ENCODE measurements at regions not wholly inside any gene's neighbourhood (a gene's known extent, or its start where the extent isn't known, plus 50 kb on each side); places are given as distances from the start of the nearest gene placed in this dataset.
"Not testable (repeated sequence)": the region's sequence is repeated elsewhere in the genome, so short reads cannot be mapped to it uniquely, and the experiment has no call there.

- Histone ChIP-seq H3K9me3 (no peaks in the 10 kb centered on the region), H3K4me1 (no peaks in the 10 kb centered on the region), H3K4me3 (no peak overlapping the region), H3K27me3 (no peaks in the 10 kb centered on the region), H3K27ac (no peak overlapping the region), H3K36me3 (no peaks in the 10 kb centered on the region)
- intact Hi-C loops (cut with DNase I; ENCODE audit: low total_unique reads), result no loop called here
- no peak for TF ChIP-seq CTCF (IDR thresholded peaks at IDR 0.05)
- DNase-seq, result no peak
These were observed 696.3 kb downstream of the TMEM121 start for GRCh38 chr14:106222731-106223130.

GRCh38 chr14:106227793-106228192 is 701.4 kb downstream of the TMEM121 start:
- H3K36me3 ChIP-seq, result no peaks in the 10 kb centered on the region
- intact Hi-C loops (cut with DNase I; ENCODE audit: low total_unique reads), result no loop called here

GRCh38 chr14:106228541-106229158 is 702.3 kb downstream of the TMEM121 start:
- DNase-seq, result no peak
- Histone ChIP-seq H3K27me3 (no peaks in the 10 kb centered on the region), H3K4me1 (no peaks in the 10 kb centered on the region), H3K4me3 (no peak overlapping the region), H3K36me3 (no peaks in the 10 kb centered on the region), H3K9me3 (no peaks in the 10 kb centered on the region), H3K27ac (no peak overlapping the region)
- intact Hi-C loops (cut with DNase I; ENCODE audit: low total_unique reads), result no loop called here
- no peak for TF ChIP-seq CTCF (IDR thresholded peaks at IDR 0.05)

More at GRCh38 chr14:106227793-106228192, 701.4 kb downstream of the TMEM121 start:
- no peaks in the 10 kb centered on the region for H3K27me3 ChIP-seq
- DNase-seq, result no peak
- TF ChIP-seq CTCF (IDR thresholded peaks at IDR 0.05), result no peak
- H3K27ac ChIP-seq, result no peak overlapping the region
- H3K4me1 ChIP-seq, result no peaks in the 10 kb centered on the region
- no peaks in the 10 kb centered on the region for H3K9me3 ChIP-seq
- H3K4me3 ChIP-seq, result no peak overlapping the region

GRCh38 chr14:106230071-106230470 is 703.7 kb downstream of the TMEM121 start:
- H3K27ac ChIP-seq, result no peak overlapping the region
- TF ChIP-seq CTCF (IDR thresholded peaks at IDR 0.05), result no peak
- H3K4me1 ChIP-seq, result no peaks in the 10 kb centered on the region
- intact Hi-C loops (cut with DNase I; ENCODE audit: low total_unique reads), result no loop called here
- no peaks in the 10 kb centered on the region for H3K9me3 ChIP-seq
- DNase-seq, result no peak
- H3K27me3 ChIP-seq, result no peaks in the 10 kb centered on the region
- no peaks in the 10 kb centered on the region for H3K36me3 ChIP-seq
- H3K4me3 ChIP-seq, result no peak overlapping the region

GRCh38 chr14:106233191-106233590 is 706.8 kb downstream of the TMEM121 start:
- H3K27ac ChIP-seq; intact Hi-C loops (cut with DNase I; ENCODE audit: low total_unique reads): not testable (repeated sequence)

GRCh38 chr14:106234525-106235254 is 708.3 kb downstream of the TMEM121 start:
- H3K9me3 ChIP-seq; H3K4me1 ChIP-seq; H3K4me3 ChIP-seq; H3K27ac ChIP-seq; H3K36me3 ChIP-seq; DNase-seq; intact Hi-C loops (cut with DNase I; ENCODE audit: low total_unique reads); H3K27me3 ChIP-seq: not testable (repeated sequence)

More at GRCh38 chr14:106233191-106233590, 706.8 kb downstream of the TMEM121 start:
- not testable (repeated sequence) for H3K4me3 ChIP-seq, H3K27me3 ChIP-seq, H3K36me3 ChIP-seq, DNase-seq, H3K4me1 ChIP-seq, H3K9me3 ChIP-seq

Measured in tibial artery (tissue), 4 donors.